MM.1S (cell line): ENCODE measurements at regions not wholly inside any gene's neighbourhood (a gene's known extent, or its start where the extent isn't known, plus 50 kb on each side); places are given as distances from the start of the nearest gene placed in this dataset.

Experiments
- DNase-seq: peaks from one replicate; pipeline ENCODE4 v3.0.0-alpha.2; 2015
- H2AFZ ChIP-seq: fragments of 300-600 bp; sonication (generic); 2 replicates; pipeline ENCODE4 v1.6.0; 2016; ENCODE audit warnings: antibody characterized with exemption, low read length
- H3F3A ChIP-seq: fragments of 300-600 bp; sonication (generic); 2 replicates; pipeline ENCODE4 v1.6.1; 2016; ENCODE audit warnings: mild to moderate bottlenecking, antibody characterized with exemption, low read length, moderate library complexity, mixed read lengths; ENCODE audit not compliant: insufficient read depth
- H3K27ac ChIP-seq: fragments of 300-600 bp; sonication (generic); 2 replicates; pipeline ENCODE4 v1.5.1; 2016; ENCODE audit warnings: mild to moderate bottlenecking, low read length
- H3K27me3 ChIP-seq: fragments of 300-600 bp; sonication (generic); replicated peaks from 2 replicates; pipeline ENCODE4 v1.6.0; 2016; ENCODE audit warnings: low read length; ENCODE audit not compliant: insufficient read depth
- H3K36me3 ChIP-seq: fragments of 300-600 bp; sonication (generic); replicated peaks from 2 replicates; pipeline ENCODE4 v1.6.1; 2016; ENCODE audit warnings: mild to moderate bottlenecking, low read length, mixed read lengths; ENCODE audit not compliant: insufficient read depth
- H3K4me1 ChIP-seq: fragments of 300-600 bp; sonication (generic); 2 replicates; pipeline ENCODE4 v1.6.1; 2016; ENCODE audit warnings: low read length, mixed read lengths
- H3K4me2 ChIP-seq: fragments of 300-600 bp; sonication (generic); 2 replicates; pipeline ENCODE4 v1.6.0; 2016; ENCODE audit warnings: low read depth, low read length
- H3K4me3 ChIP-seq: fragments of 300-600 bp; sonication (generic); 2 replicates; pipeline ENCODE4 v1.5.1; 2016; ENCODE audit warnings: low read length, mixed read lengths
- H3K79me2 ChIP-seq: fragments of 300-600 bp; sonication (generic); 2 replicates; pipeline ENCODE4 v1.6.1; 2016; ENCODE audit warnings: mixed run types, low read length, mixed read lengths
- H3K9ac ChIP-seq: fragments of 300-600 bp; sonication (generic); 2 replicates; pipeline ENCODE4 v1.6.1; 2016; ENCODE audit warnings: low read length, mixed read lengths
- H3K9me2 ChIP-seq: fragments of 300-600 bp; sonication (generic); replicated peaks from 2 replicates; pipeline ENCODE4 v1.6.1; 2016; ENCODE audit warnings: mild to moderate bottlenecking, low read length, mixed read lengths; ENCODE audit not compliant: insufficient read depth
- H3K9me3 ChIP-seq: fragments of 300-600 bp; sonication (generic); replicated peaks from 2 replicates; pipeline ENCODE4 v1.6.1; 2016; ENCODE audit warnings: mild to moderate bottlenecking, low read length, mixed read lengths; ENCODE audit not compliant: insufficient read depth
- H4K20me1 ChIP-seq: fragments of 300-600 bp; sonication (generic); 2 replicates; pipeline ENCODE4 v1.6.1; 2016; ENCODE audit warnings: mild to moderate bottlenecking, low read length, moderate library complexity, mixed read lengths; ENCODE audit not compliant: insufficient read depth
- EZH2 ChIP-seq: fragments of 300-600 bp; sonication (generic); optimal IDR thresholded peaks from 2 replicates; pipeline ENCODE3; 2017; ENCODE audit warnings: low read depth, mild to moderate bottlenecking, antibody characterized with exemption, low read length, mixed read lengths
- EZH2phosphoT487 ChIP-seq: fragments of 300-600 bp; sonication (generic); IDR thresholded peaks from 2 replicates; pipeline ENCODE4 v1.6.1; 2018; ENCODE audit warnings: antibody characterized with exemption, low read length
- TF ChIP-seq, protein P1 (sequence below): fragments of 300-600 bp; sonication (generic); IDR thresholded peaks from 2 replicates; pipeline ENCODE4 v1.5.1; 2016; ENCODE audit warnings: antibody characterized with exemption, low read length, mixed read lengths

DNA sequence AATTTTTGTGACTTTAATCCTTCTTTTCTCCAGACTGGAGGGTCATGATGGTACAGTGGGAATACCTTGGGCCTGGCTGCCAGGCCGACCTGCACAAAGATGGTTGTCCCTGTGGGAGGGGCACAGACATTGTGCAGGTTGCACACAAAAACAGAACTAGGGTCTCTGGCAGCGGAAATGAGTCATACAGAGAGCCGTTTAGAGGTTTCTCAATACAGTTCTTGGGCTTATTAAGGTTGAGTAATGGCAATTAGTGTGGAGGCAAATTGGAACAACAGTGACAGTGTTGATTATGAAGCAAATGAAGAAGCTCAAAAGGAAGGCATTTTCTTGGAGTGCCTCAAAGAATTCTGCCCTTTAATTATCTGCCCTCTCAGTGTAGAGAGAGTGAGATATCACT lies 173.6 kb downstream of the TENT4A start:
- Histone ChIP-seq H3K9me3 (no peaks in the 10 kb centered on the region), H3K4me1 (peaks cover 12% of the 10 kb centered on the region), H3K27me3 (no peaks in the 10 kb centered on the region), H3K4me2 (no peak overlapping the region), H3K9me2 (no peaks in the 10 kb centered on the region), H3K27ac (no peak overlapping the region), H2AFZ (no peak overlapping the region), H4K20me1 (no peaks in the 10 kb centered on the region), H3K36me3 (no peaks in the 10 kb centered on the region), H3K4me3 (no peak overlapping the region), H3F3A (no peaks in the 10 kb centered on the region), H3K9ac (no peak overlapping the region), H3K79me2 (no peaks in the 10 kb centered on the region)
- no peak for DNase-seq
- TF ChIP-seq, protein P1, sequence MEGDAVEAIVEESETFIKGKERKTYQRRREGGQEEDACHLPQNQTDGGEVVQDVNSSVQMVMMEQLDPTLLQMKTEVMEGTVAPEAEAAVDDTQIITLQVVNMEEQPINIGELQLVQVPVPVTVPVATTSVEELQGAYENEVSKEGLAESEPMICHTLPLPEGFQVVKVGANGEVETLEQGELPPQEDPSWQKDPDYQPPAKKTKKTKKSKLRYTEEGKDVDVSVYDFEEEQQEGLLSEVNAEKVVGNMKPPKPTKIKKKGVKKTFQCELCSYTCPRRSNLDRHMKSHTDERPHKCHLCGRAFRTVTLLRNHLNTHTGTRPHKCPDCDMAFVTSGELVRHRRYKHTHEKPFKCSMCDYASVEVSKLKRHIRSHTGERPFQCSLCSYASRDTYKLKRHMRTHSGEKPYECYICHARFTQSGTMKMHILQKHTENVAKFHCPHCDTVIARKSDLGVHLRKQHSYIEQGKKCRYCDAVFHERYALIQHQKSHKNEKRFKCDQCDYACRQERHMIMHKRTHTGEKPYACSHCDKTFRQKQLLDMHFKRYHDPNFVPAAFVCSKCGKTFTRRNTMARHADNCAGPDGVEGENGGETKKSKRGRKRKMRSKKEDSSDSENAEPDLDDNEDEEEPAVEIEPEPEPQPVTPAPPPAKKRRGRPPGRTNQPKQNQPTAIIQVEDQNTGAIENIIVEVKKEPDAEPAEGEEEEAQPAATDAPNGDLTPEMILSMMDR = no peak
- no peak for TF ChIP-seq EZH2
- TF ChIP-seq EZH2phosphoT487 = no peak

DNA sequence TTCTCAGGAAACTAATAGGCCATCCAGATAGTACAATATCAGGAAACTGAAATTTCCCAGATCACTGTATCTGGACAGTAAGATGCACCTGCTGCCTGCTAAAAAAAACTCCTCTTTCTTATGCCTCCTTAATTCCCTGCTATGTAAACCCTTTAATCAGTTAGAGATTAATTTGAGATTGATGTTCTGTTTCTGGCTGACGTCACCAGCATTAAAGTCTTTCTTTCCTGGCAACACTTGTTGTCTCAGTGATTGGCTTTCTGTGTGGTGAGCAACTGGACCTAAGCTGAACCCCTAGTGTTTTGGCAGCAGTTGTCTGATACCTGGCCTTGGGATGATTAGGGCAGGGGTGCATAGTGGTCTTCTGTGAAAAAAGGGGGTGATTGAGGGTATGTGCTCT lies 175.8 kb downstream of the TENT4A start:
- Histone ChIP-seq H3K27me3 (no peaks in the 10 kb centered on the region), H3K4me2 (no peak overlapping the region), H2AFZ (no peak overlapping the region), H3K27ac (no peak overlapping the region), H3K4me1 (peaks cover 12% of the 10 kb centered on the region), H3K9ac (no peak overlapping the region), H3K9me3 (no peaks in the 10 kb centered on the region), H3K9me2 (no peaks in the 10 kb centered on the region), H3K36me3 (no peaks in the 10 kb centered on the region), H4K20me1 (no peaks in the 10 kb centered on the region), H3K4me3 (no peak overlapping the region), H3F3A (no peaks in the 10 kb centered on the region), H3K79me2 (no peaks in the 10 kb centered on the region)
- no peak for TF ChIP-seq EZH2phosphoT487
- no peak for TF ChIP-seq EZH2
- TF ChIP-seq, protein P1 = no peak
- DNase-seq = no peak

DNA sequence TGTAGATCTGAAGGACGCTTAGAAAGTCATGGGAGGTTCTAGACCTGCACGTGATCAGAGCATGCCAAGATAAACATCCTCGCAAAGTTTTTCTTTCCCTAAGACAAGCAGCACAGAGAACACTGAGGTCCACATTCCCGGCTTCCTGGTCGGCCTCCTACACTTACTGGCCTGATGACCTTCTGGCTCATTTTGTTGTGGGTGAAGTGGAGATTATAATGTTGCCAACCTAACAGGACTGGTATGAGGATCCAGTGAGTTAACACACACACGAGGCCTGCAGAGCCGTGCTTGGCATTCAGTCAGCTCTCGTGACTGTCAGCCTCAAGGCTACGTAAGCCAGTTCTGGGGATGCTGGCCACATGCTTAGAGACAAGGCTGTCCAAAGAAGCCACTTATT lies 186.0 kb downstream of the TENT4A start:
- H3K9ac ChIP-seq = no peak overlapping the region
- H3K9me3 ChIP-seq = no peaks in the 10 kb centered on the region
- no peak for DNase-seq
- no peak overlapping the region for H3K4me2 ChIP-seq
- no peaks in the 10 kb centered on the region for H3K9me2 ChIP-seq
- H3K4me3 ChIP-seq = no peak overlapping the region
- no peaks in the 10 kb centered on the region for H3K79me2 ChIP-seq
- no peaks in the 10 kb centered on the region for H3K36me3 ChIP-seq
- H3K27me3 ChIP-seq = no peaks in the 10 kb centered on the region
- no peaks in the 10 kb centered on the region for H3F3A ChIP-seq
- H3K4me1 ChIP-seq = no peaks in the 10 kb centered on the region
- H2AFZ ChIP-seq = no peak overlapping the region
- H3K27ac ChIP-seq = no peak overlapping the region
- no peaks in the 10 kb centered on the region for H4K20me1 ChIP-seq
- TF ChIP-seq EZH2 (no peak), EZH2phosphoT487 (no peak)
- TF ChIP-seq, protein P1 = no peak
